ENCODE measurements at regions not wholly inside any gene's neighbourhood (a gene's known extent, or its start where the extent isn't known, plus 50 kb on each side); places are given as distances from the start of the nearest gene placed in this dataset.

DNA sequence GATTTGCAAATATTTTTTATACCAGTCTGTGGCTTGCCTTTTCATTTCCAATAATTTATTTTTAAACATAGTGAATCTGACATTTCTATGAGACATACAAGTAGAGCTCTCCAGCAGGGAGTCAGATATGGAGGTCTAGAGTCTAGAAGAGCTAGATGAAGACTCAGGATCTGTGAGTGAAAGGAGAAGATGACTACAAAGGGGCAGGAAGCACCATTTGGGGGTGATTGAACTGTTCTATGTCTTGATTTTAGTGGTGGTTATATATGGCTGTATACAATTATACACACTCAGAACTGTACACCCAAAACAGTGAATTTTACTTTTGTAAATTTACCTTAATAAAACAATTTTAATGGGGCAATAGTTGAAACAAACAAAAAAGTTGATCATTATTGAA is 127.9 kb upstream of the BACH2 start:
- H4K20me1 ChIP-seq (ENCODE audit: insufficient read depth): no peaks in the 10 kb centered on the region
- peaks cover 28% of the 10 kb centered on the region for H3K4me1 ChIP-seq (ENCODE audit: low read depth, poor library complexity, severe bottlenecking)
- no peaks in the 10 kb centered on the region for H3K36me3 ChIP-seq (ENCODE audit: insufficient read depth)
- H3K79me2 ChIP-seq (ENCODE audit: insufficient read depth, low read depth): no peaks in the 10 kb centered on the region
- no peaks in the 10 kb centered on the region for H3K27me3 ChIP-seq (ENCODE audit: insufficient read depth, low read depth)
- H2AFZ ChIP-seq (ENCODE audit: low read depth): peak overlapping the region; percentile 42; the same call in 1 of the 2 replicates
- peak overlapping the region; percentile 49 for H3K9ac ChIP-seq
- H3K4me3 ChIP-seq (IDR thresholded peaks at IDR 0.05; ENCODE audit: insufficient read depth, low read depth, low read length): no peak overlapping the region
- peak overlapping the region; percentile 87 for H3K4me2 ChIP-seq
- peak overlapping the region; percentile 81 for H3K27ac ChIP-seq
- TF ChIP-seq, protein P1, sequence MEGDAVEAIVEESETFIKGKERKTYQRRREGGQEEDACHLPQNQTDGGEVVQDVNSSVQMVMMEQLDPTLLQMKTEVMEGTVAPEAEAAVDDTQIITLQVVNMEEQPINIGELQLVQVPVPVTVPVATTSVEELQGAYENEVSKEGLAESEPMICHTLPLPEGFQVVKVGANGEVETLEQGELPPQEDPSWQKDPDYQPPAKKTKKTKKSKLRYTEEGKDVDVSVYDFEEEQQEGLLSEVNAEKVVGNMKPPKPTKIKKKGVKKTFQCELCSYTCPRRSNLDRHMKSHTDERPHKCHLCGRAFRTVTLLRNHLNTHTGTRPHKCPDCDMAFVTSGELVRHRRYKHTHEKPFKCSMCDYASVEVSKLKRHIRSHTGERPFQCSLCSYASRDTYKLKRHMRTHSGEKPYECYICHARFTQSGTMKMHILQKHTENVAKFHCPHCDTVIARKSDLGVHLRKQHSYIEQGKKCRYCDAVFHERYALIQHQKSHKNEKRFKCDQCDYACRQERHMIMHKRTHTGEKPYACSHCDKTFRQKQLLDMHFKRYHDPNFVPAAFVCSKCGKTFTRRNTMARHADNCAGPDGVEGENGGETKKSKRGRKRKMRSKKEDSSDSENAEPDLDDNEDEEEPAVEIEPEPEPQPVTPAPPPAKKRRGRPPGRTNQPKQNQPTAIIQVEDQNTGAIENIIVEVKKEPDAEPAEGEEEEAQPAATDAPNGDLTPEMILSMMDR (conservative IDR thresholded peaks at IDR 0.05; ENCODE audit: low read depth, low read length): no peak

DNA sequence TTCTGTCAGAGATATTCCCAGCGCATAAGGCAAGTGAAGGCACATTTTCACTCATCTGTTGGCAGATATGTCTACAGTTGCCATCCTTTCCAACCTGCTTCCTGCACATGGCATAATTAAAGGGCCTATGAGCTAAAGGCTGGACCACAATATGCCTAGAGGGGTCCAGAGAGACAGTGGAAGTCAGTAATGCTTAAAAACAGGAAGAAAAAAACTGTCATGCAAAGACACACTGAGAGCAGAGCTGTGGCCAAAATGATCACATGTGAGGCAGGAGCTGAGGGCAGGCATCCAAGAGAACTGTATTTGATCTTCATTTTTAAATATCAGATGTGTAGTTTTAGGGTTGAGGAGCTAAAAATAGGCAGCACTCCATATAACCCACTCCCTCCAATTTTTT is 125.0 kb upstream of the BACH2 start:
- Histone ChIP-seq H2AFZ (ENCODE audit: low read depth) (no peak overlapping the region), H3K79me2 (ENCODE audit: insufficient read depth, low read depth) (no peaks in the 10 kb centered on the region), H3K27me3 (ENCODE audit: insufficient read depth, low read depth) (no peaks in the 10 kb centered on the region), H4K20me1 (ENCODE audit: insufficient read depth) (no peaks in the 10 kb centered on the region), H3K4me1 (ENCODE audit: low read depth, poor library complexity, severe bottlenecking) (peaks cover 27% of the 10 kb centered on the region), H3K4me3 (IDR thresholded peaks at IDR 0.05; ENCODE audit: insufficient read depth, low read depth, low read length) (no peak overlapping the region), H3K36me3 (ENCODE audit: insufficient read depth) (no peaks in the 10 kb centered on the region), H3K9ac (no peak overlapping the region), H3K4me2 (no peak overlapping the region), H3K27ac (no peak overlapping the region)
- TF ChIP-seq, protein P1 (conservative IDR thresholded peaks at IDR 0.05; ENCODE audit: low read depth, low read length): no peak

DNA sequence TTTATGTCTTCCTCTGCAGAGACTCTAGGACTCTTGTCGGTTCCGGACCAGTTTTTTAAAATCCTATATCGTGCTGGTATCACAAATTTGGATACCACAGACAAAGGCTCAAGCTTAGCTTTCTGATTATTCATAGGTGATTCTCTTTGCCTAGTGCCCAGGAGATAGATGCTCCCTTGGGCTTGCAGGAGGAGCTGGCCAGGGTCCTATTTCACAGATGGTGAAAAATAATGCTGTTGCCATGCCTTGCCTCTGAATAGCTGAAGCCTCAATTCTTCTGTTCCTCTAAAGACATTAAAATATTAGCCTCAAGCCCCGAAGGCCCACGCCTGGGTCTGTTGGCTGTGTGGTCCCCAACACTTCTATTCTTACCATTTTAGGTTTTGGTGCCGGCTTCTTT is 123.9 kb upstream of the BACH2 start:
- no peak overlapping the region for H3K27ac ChIP-seq
- peaks cover 15% of the 10 kb centered on the region for H3K4me1 ChIP-seq (ENCODE audit: low read depth, poor library complexity, severe bottlenecking)
- H3K36me3 ChIP-seq (ENCODE audit: insufficient read depth): no peaks in the 10 kb centered on the region
- no peak overlapping the region for H3K4me3 ChIP-seq (IDR thresholded peaks at IDR 0.05; ENCODE audit: insufficient read depth, low read depth, low read length)
- no peak overlapping the region for H3K4me2 ChIP-seq
- H3K9ac ChIP-seq: no peak overlapping the region
- no peak overlapping the region for H2AFZ ChIP-seq (ENCODE audit: low read depth)
- H4K20me1 ChIP-seq (ENCODE audit: insufficient read depth): no peaks in the 10 kb centered on the region
- TF ChIP-seq, protein P1 (conservative IDR thresholded peaks at IDR 0.05; ENCODE audit: low read depth, low read length): no peak
- H3K79me2 ChIP-seq (ENCODE audit: insufficient read depth, low read depth): no peaks in the 10 kb centered on the region
- H3K27me3 ChIP-seq (ENCODE audit: insufficient read depth, low read depth): no peaks in the 10 kb centered on the region

DNA sequence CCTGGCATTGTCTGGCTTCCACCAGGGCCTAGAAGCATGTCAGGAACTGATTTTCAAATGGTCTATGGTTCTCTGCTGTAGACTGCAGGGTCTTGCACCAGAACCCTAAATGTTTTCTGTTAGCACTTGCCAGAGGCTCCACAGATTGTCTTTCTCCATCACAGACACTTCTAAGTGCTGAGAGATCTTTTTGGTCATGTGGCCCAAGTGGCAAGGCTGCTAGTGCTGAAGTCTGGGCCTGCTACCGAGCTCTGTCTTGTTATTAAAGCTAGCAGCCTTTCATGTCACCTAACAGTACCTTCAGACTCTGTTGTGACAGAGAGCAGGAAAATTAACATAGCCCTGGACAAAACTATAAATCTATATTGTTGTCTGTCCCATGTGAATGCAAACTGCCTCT is 120.7 kb upstream of the BACH2 start:
- Histone ChIP-seq H2AFZ (ENCODE audit: low read depth) (no peak overlapping the region), H3K4me2 (no peak overlapping the region), H3K4me1 (ENCODE audit: low read depth, poor library complexity, severe bottlenecking) (no peaks in the 10 kb centered on the region), H3K9ac (no peak overlapping the region), H3K4me3 (IDR thresholded peaks at IDR 0.05; ENCODE audit: insufficient read depth, low read depth, low read length) (no peak overlapping the region), H3K27ac (no peak overlapping the region), H4K20me1 (ENCODE audit: insufficient read depth) (no peaks in the 10 kb centered on the region), H3K27me3 (ENCODE audit: insufficient read depth, low read depth) (no peaks in the 10 kb centered on the region), H3K79me2 (ENCODE audit: insufficient read depth, low read depth) (no peaks in the 10 kb centered on the region), H3K36me3 (ENCODE audit: insufficient read depth) (no peaks in the 10 kb centered on the region)
- TF ChIP-seq, protein P1 (conservative IDR thresholded peaks at IDR 0.05; ENCODE audit: low read depth, low read length): no peak
